ENCODE measurements at regions not wholly inside any gene's neighbourhood (a gene's known extent, or its start where the extent isn't known, plus 50 kb on each side); places are given as distances from the start of the nearest gene placed in this dataset.
"Not testable (repeated sequence)": the region's sequence is repeated elsewhere in the genome, so short reads cannot be mapped to it uniquely, and the experiment has no call there.

GRCh38 chr5:92695123-92696003 is 885.7 kb downstream of the NR2F1-AS1 start:
- no peak for TF ChIP-seq POLR2A (IDR thresholded peaks at IDR 0.05)
- TF ChIP-seq CTCF (IDR thresholded peaks at IDR 0.05 in 4 of 5, conservative IDR thresholded peaks at IDR 0.05 in 1 of 5): no peak
- H3K4me3 ChIP-seq: no peak overlapping the region
- in situ Hi-C loops (cut with MboI; ENCODE audit: low sequenced_read_pairs in 4 of 4): no loop called here
- H3K9me3 ChIP-seq: no peaks in the 10 kb centered on the region
- H3K4me1 ChIP-seq: no peaks in the 10 kb centered on the region
- intact Hi-C loops (cut with DNase I; ENCODE audit: low total_unique reads): no loop called here
- no peaks in the 10 kb centered on the region for H3K27me3 ChIP-seq
- no peak for DNase-seq
- H3K27ac ChIP-seq: no peak overlapping the region
- no peak for ATAC-seq
- no peaks in the 10 kb centered on the region for H3K36me3 ChIP-seq

GRCh38 chr5:92694067-92694466 is 887.0 kb downstream of the NR2F1-AS1 start:
- no peaks in the 10 kb centered on the region for H3K36me3 ChIP-seq
- ATAC-seq (no peak), DNase-seq (no peak)
- H3K4me1 ChIP-seq: no peaks in the 10 kb centered on the region
- no peak overlapping the region for H3K27ac ChIP-seq
- no peaks in the 10 kb centered on the region for H3K9me3 ChIP-seq
- TF ChIP-seq POLR2A (IDR thresholded peaks at IDR 0.05) (no peak), CTCF (IDR thresholded peaks at IDR 0.05 in 4 of 5, conservative IDR thresholded peaks at IDR 0.05 in 1 of 5) (no peak)
- intact Hi-C loops (cut with DNase I; ENCODE audit: low total_unique reads) (no loop called here), in situ Hi-C loops (cut with MboI; ENCODE audit: low sequenced_read_pairs in 4 of 4) (no loop called here)
- no peaks in the 10 kb centered on the region for H3K27me3 ChIP-seq
- H3K4me3 ChIP-seq: no peak overlapping the region

- ATAC-seq; in situ Hi-C loops (cut with MboI; ENCODE audit: low sequenced_read_pairs in 4 of 4); H3K9me3 ChIP-seq; H3K27ac ChIP-seq; H3K4me3 ChIP-seq; H3K27me3 ChIP-seq; DNase-seq; intact Hi-C loops (cut with DNase I; ENCODE audit: low total_unique reads); H3K36me3 ChIP-seq; H3K4me1 ChIP-seq: not testable (repeated sequence)
Observed at GRCh38 chr5:92691955-92692354, 889.1 kb downstream of the NR2F1-AS1 start.

GRCh38 chr5:92687821-92688722 is 892.9 kb downstream of the NR2F1-AS1 start:
- Histone ChIP-seq H3K9me3 (no peaks in the 10 kb centered on the region), H3K4me3 (no peak overlapping the region), H3K4me1 (no peaks in the 10 kb centered on the region), H3K36me3 (no peaks in the 10 kb centered on the region), H3K27ac (no peak overlapping the region), H3K27me3 (no peaks in the 10 kb centered on the region)
- DNase-seq (no peak), ATAC-seq (no peak)
- intact Hi-C loops (cut with DNase I; ENCODE audit: low total_unique reads) (no loop called here), in situ Hi-C loops (cut with MboI; ENCODE audit: low sequenced_read_pairs in 4 of 4) (no loop called here)
- TF ChIP-seq POLR2A (IDR thresholded peaks at IDR 0.05) (no peak), CTCF (IDR thresholded peaks at IDR 0.05 in 4 of 5, conservative IDR thresholded peaks at IDR 0.05 in 1 of 5) (no peak)

DNA sequence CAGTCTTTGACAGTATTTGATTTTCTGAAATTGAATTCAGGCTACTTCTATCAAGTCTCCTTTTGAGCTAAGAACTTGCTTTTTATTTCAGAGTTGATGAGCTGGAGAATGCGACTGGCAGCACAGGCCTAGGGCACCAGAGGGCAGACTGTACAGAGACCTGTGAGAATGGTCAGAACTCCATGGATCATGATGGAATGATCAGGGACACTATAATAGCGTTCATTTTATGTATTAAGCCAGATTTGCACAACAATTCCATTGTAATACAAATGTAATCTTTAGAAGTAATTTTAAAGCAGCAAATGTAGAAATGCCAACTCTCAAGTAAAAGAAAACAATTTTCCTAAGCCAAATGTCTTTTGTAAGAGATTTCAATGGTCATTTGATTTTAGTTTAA is 902.4 kb downstream of the NR2F1-AS1 start:
- ATAC-seq: no peak
- no peak for DNase-seq
- intact Hi-C loops (cut with DNase I; ENCODE audit: low total_unique reads): no loop called here

More for the DNA sequence above, 902.4 kb downstream of the NR2F1-AS1 start:
- Histone ChIP-seq H3K27ac (no peak overlapping the region), H3K27me3 (no peaks in the 10 kb centered on the region), H3K36me3 (no peaks in the 10 kb centered on the region), H3K9me3 (no peaks in the 10 kb centered on the region), H3K4me1 (no peaks in the 10 kb centered on the region), H3K4me3 (no peak overlapping the region)
- in situ Hi-C loops (cut with MboI; ENCODE audit: low sequenced_read_pairs in 4 of 4): no loop called here
- TF ChIP-seq POLR2A (IDR thresholded peaks at IDR 0.05) (no peak), CTCF (IDR thresholded peaks at IDR 0.05 in 4 of 5, conservative IDR thresholded peaks at IDR 0.05 in 1 of 5) (no peak)
